Fibroblast of skin of left biceps (primary cell): ENCODE measurements at regions not wholly inside any gene's neighbourhood (a gene's known extent, or its start where the extent isn't known, plus 50 kb on each side); places are given as distances from the start of the nearest gene placed in this dataset.
"Not testable (repeated sequence)": the region's sequence is repeated elsewhere in the genome, so short reads cannot be mapped to it uniquely, and the experiment has no call there.

Experiments
- DNase-seq, 2 experiments: peaks; one replicate each; pipeline ENCODE4 v3.0.0-alpha.2; 2013; ENCODE audit warnings: low read depth in 2 of 2

- peak; percentile 25 to 29 for DNase-seq
Measured at GRCh38 chr10:36450380-36450779, 675.0 kb upstream of the ANKRD30A start.

GRCh38 chr10:36448760-36449691 is 676.4 kb upstream of the ANKRD30A start:
- DNase-seq, result no peak

GRCh38 chr10:36446881-36447280 is 678.5 kb upstream of the ANKRD30A start:
- no peak for DNase-seq

GRCh38 chr10:36443233-36443632 is 682.2 kb upstream of the ANKRD30A start:
- no peak for DNase-seq

- no peak for DNase-seq
Measured at GRCh38 chr10:36441557-36441956, 683.8 kb upstream of the ANKRD30A start.

GRCh38 chr10:36440539-36440938 is 684.9 kb upstream of the ANKRD30A start:
- DNase-seq, result no peak

GRCh38 chr10:36437367-36437766 is 688.0 kb upstream of the ANKRD30A start:
- no peak for DNase-seq

- no peak for DNase-seq
Measured at GRCh38 chr10:36428507-36428906, 696.9 kb upstream of the ANKRD30A start.

- no peak for DNase-seq
Measured at GRCh38 chr10:36425131-36425797, 700.1 kb upstream of the ANKRD30A start.

GRCh38 chr10:36424502-36424901 is 700.9 kb upstream of the ANKRD30A start:
- no peak for DNase-seq

- no peak for DNase-seq
Measured at GRCh38 chr10:36423821-36424248, 701.6 kb upstream of the ANKRD30A start.

- no peak for DNase-seq
Measured at GRCh38 chr10:36421992-36422391, 703.4 kb upstream of the ANKRD30A start.

GRCh38 chr10:36416513-36416912 is 708.9 kb upstream of the ANKRD30A start:
- no peak for DNase-seq

GRCh38 chr10:36412942-36413341 is 712.5 kb upstream of the ANKRD30A start:
- no peak for DNase-seq

- DNase-seq, result not testable (repeated sequence)
Measured at GRCh38 chr10:36400238-36400637, 725.2 kb upstream of the ANKRD30A start.

- no peak for DNase-seq
Measured at GRCh38 chr10:36393801-36394200, 731.6 kb upstream of the ANKRD30A start.

GRCh38 chr10:36391405-36391804 is 734.0 kb upstream of the ANKRD30A start:
- no peak for DNase-seq

- no peak for DNase-seq
Measured at GRCh38 chr10:36390221-36390620, 735.2 kb upstream of the ANKRD30A start.

- no peak for DNase-seq
Measured at GRCh38 chr10:36388166-36388565, 737.2 kb upstream of the ANKRD30A start.

GRCh38 chr10:36385693-36386092 is 739.7 kb upstream of the ANKRD30A start:
- no peak for DNase-seq

- no peak for DNase-seq
Measured at GRCh38 chr10:36383349-36383748, 741.3 kb upstream of the FZD8 start.

- no peak for DNase-seq
Measured at GRCh38 chr10:36381748-36382147, 739.7 kb upstream of the FZD8 start.

- DNase-seq, result no peak
Measured at GRCh38 chr10:36380538-36380937, 738.4 kb upstream of the FZD8 start.
